Caco-2 (cell line): ENCODE measurements at regions not wholly inside any gene's neighbourhood (a gene's known extent, or its start where the extent isn't known, plus 50 kb on each side); places are given as distances from the start of the nearest gene placed in this dataset.
A peak's percentile ranks its signal among the peaks of the same experiment; 100 is the strongest.

Experiments used
- BruUV-seq: library from RNA; stranded (reverse); fragments of 400-500 nt; replicated peaks from 2 replicates; lab custom pipeline; 2021; lab: Mats Ljungman, UMichigan
- CTCF ChIA-PET: fragments of 300-600 bp; sonication (Branson Sonifier 250); formaldehyde crosslinking; loops from one replicate; lab custom pipeline; 2022; ENCODE audit warnings: antibody characterized with exemption; lab: Charles Lee
- POLR2A ChIA-PET: fragments of 300-600 bp; sonication (Branson Sonifier 250); formaldehyde crosslinking; loops from one replicate; lab custom pipeline; 2022; ENCODE audit warnings: antibody characterized with exemption; lab: Charles Lee
- DNase-seq, 2 experiments: peaks; one replicate each; pipeline versions ENCODE4 v3.0.0 to v3.0.0-alpha.2; 2020 to 2022
- H3K27me3 ChIP-seq: replicated peaks from 2 replicates; pipeline ENCODE4 v1.6.0; 2011; ENCODE audit warnings: low read length; ENCODE audit not compliant: control insufficient read depth, insufficient read depth
- H3K36me3 ChIP-seq: 2 replicates; pipeline ENCODE4 v1.5.1; 2011; ENCODE audit warnings: low read length; ENCODE audit not compliant: control insufficient read depth, insufficient read depth
- H3K4me1 ChIP-seq: fragments of 250-450 bp; sonication (Bioruptor Pico); 2 replicates; pipeline ENCODE4 v1.5.1; 2020; ENCODE audit warnings: mild to moderate bottlenecking
- H3K4me3 ChIP-seq: 2 replicates; pipeline ENCODE4 v1.5.1; 2011; ENCODE audit warnings: low read depth, mild to moderate bottlenecking, control low read depth, low read length
- H3K9me3 ChIP-seq: fragments of 250-450 bp; sonication (Bioruptor Pico); 2 replicates; pipeline ENCODE4 v1.5.1; 2020; ENCODE audit warnings: mild to moderate bottlenecking, moderate library complexity
- H3K27ac Mint-ChIP-seq: one replicate; pipeline ENCODE4 v1.8.0; 2022; ENCODE audit warnings: mixed read lengths; ENCODE audit not compliant: unreplicated experiment
- H3K27me3 Mint-ChIP-seq: one replicate; pipeline ENCODE4 v1.8.0; 2022; ENCODE audit warnings: mixed read lengths; ENCODE audit not compliant: insufficient read depth, unreplicated experiment
- H3K36me3 Mint-ChIP-seq: one replicate; pipeline ENCODE4 v1.8.0; 2022; ENCODE audit warnings: mild to moderate bottlenecking, mixed read lengths; ENCODE audit not compliant: insufficient read depth, unreplicated experiment
- H3K4me1 Mint-ChIP-seq: one replicate; pipeline ENCODE4 v1.8.0; 2022; ENCODE audit warnings: low read depth, mixed read lengths; ENCODE audit not compliant: unreplicated experiment
- H3K4me3 Mint-ChIP-seq: one replicate; pipeline ENCODE4 v1.8.0; 2022; ENCODE audit warnings: mild to moderate bottlenecking, moderate library complexity, mixed read lengths; ENCODE audit not compliant: unreplicated experiment
- H3K9me3 Mint-ChIP-seq: one replicate; pipeline ENCODE4 v1.8.0; 2022; ENCODE audit warnings: mixed read lengths; ENCODE audit not compliant: unreplicated experiment
- CTCF ChIP-seq, 2 experiments: fragments of 200-600 bp in 1 of 2; IDR thresholded peaks; 1 replicate in 1 of 2; 2 replicates in 1 of 2; pipeline versions ENCODE4 v1.5.1 to v1.8.0; 2011 to 2022; ENCODE audit warnings: antibody characterized with exemption in 1 of 2, control low read depth in 1 of 2, inconsistent platforms in 1 of 2, low read depth in 1 of 2, low read length in 1 of 2, mild to moderate bottlenecking in 1 of 2, moderate library complexity in 1 of 2; ENCODE audit not compliant: insufficient read depth in 1 of 2, severe bottlenecking in 1 of 2, unreplicated experiment in 1 of 2
- intact Hi-C: fragments of 100-400 bp; cut with micrococcal nuclease; formaldehyde crosslinking; loops from one replicate; pipeline ENCODE4 v1.10.0; 2022; ENCODE audit not compliant: unreplicated experiment

- POLR2A ChIA-PET = no interaction called here
- no TSS peak for BruUV-seq
- H3K4me3 ChIP-seq = no peak overlapping the region
- no peaks in the 10 kb centered on the region for H3K9me3 ChIP-seq
- H3K9me3 Mint-ChIP-seq = no peaks in the 10 kb centered on the region
- no peaks in the 10 kb centered on the region for H3K36me3 ChIP-seq
- no peaks in the 10 kb centered on the region for H3K27me3 Mint-ChIP-seq
- H3K4me1 Mint-ChIP-seq = peaks cover 20% of the 10 kb centered on the region
- no peaks in the 10 kb centered on the region for H3K36me3 Mint-ChIP-seq
- intact Hi-C loops = loop anchor here (1.0 kb wide), 1 partner anchor 9 kb away; no protein-coding TSS in a partner anchor
- CTCF ChIA-PET = no interaction called here
- peak overlapping the region; percentile 44 for H3K27ac Mint-ChIP-seq
- no peak overlapping the region for H3K4me3 Mint-ChIP-seq
- H3K27me3 ChIP-seq = no peaks in the 10 kb centered on the region
- peaks cover 24% of the 10 kb centered on the region for H3K4me1 ChIP-seq
- TF ChIP-seq CTCF (IDR thresholded peaks at IDR 0.05; ENCODE audit: insufficient read depth in 1 of 2, low read depth in 1 of 2, low read length in 1 of 2, severe bottlenecking in 1 of 2, unreplicated experiment in 1 of 2) = no peak
- no peak for DNase-seq
Measured at GRCh38 chr2:158894572-158894971, 73.9 kb upstream of the TANC1 start.

GRCh38 chr2:158900345-158900744 lies 68.1 kb upstream of the TANC1 start:
- Mint-ChIP-seq H3K4me3 (no peak overlapping the region), H3K27ac (no peak overlapping the region), H3K9me3 (no peaks in the 10 kb centered on the region), H3K27me3 (no peaks in the 10 kb centered on the region), H3K36me3 (no peaks in the 10 kb centered on the region), H3K4me1 (no peaks in the 10 kb centered on the region)
- H3K4me1 ChIP-seq = no peaks in the 10 kb centered on the region
- H3K9me3 ChIP-seq = no peaks in the 10 kb centered on the region
- no peak for DNase-seq
- POLR2A ChIA-PET = no interaction called here
- intact Hi-C loops = loop anchor here (2.0 to 10.0 kb wide), 4 partner anchors 47 to 384 kb away; partner anchors contain the start of genes TANC1 and WDSUB1
- H3K36me3 ChIP-seq = no peaks in the 10 kb centered on the region
- no peak overlapping the region for H3K4me3 ChIP-seq
- TF ChIP-seq CTCF (IDR thresholded peaks at IDR 0.05; ENCODE audit: insufficient read depth in 1 of 2, low read depth in 1 of 2, low read length in 1 of 2, severe bottlenecking in 1 of 2, unreplicated experiment in 1 of 2) = no peak
- BruUV-seq = no TSS peak
- CTCF ChIA-PET = interaction anchor here (0.7 kb wide), 1 partner anchor 256 kb away, joined by 3 read pairs; no protein-coding TSS in a partner anchor
- no peaks in the 10 kb centered on the region for H3K27me3 ChIP-seq

GRCh38 chr2:158902005-158902398 lies 66.4 kb upstream of the TANC1 start:
- no peak for TF ChIP-seq CTCF (IDR thresholded peaks at IDR 0.05; ENCODE audit: insufficient read depth in 1 of 2, low read depth in 1 of 2, low read length in 1 of 2, severe bottlenecking in 1 of 2, unreplicated experiment in 1 of 2)
- no peaks in the 10 kb centered on the region for H3K36me3 Mint-ChIP-seq
- intact Hi-C loops = loop anchor here (5.0 to 10.0 kb wide), 2 partner anchors 45 to 383 kb away; partner anchors contain the start of gene WDSUB1
- no peak overlapping the region for H3K27ac Mint-ChIP-seq
- no TSS peak for BruUV-seq
- H3K4me3 Mint-ChIP-seq = no peak overlapping the region
- Histone ChIP-seq H3K36me3 (no peaks in the 10 kb centered on the region), H3K4me3 (no peak overlapping the region), H3K4me1 (no peaks in the 10 kb centered on the region), H3K27me3 (no peaks in the 10 kb centered on the region), H3K9me3 (no peaks in the 10 kb centered on the region)
- no peaks in the 10 kb centered on the region for H3K9me3 Mint-ChIP-seq
- H3K27me3 Mint-ChIP-seq = no peaks in the 10 kb centered on the region
- ChIA-PET CTCF (interaction anchor here (0.7 to 1.0 kb wide), 3 partner anchors 97 to 217 kb away, joined by 3 to 8 read pairs (median 3); no protein-coding TSS in a partner anchor), POLR2A (no interaction called here)
- H3K4me1 Mint-ChIP-seq = no peaks in the 10 kb centered on the region
- no peak for DNase-seq
